ENCODE measurements at regions not wholly inside any gene's neighbourhood (a gene's known extent, or its start where the extent isn't known, plus 50 kb on each side); places are given as distances from the start of the nearest gene placed in this dataset.

DNA sequence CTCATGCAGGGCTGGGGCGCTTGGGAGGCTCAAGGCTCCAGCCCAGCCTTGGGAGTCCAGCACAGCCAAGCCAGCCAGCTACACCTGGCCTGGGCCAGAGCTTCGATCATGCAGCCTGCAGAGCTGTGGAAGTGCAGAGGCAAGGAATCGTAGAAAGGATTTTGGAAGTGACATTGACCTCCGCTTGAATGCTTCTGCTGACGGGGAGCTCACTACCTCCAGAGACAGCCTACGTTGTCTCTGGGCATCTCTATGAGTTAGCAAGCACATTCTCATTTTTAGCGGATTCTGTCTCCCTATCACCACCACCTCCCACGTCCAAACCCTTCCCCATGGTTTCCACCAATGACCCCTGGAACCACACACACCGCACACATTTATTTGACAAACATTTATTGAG lies 88.5 kb downstream of the MICALL2 start:
- H3K27ac Mint-ChIP-seq, result no peak overlapping the region
- H3K4me3 Mint-ChIP-seq, result no peak overlapping the region
- peaks cover 3% of the 10 kb centered on the region for H3K9me3 Mint-ChIP-seq
- no peaks in the 10 kb centered on the region for H3K4me1 Mint-ChIP-seq
- H3K27me3 Mint-ChIP-seq, result peaks cover 26% of the 10 kb centered on the region
- no peaks in the 10 kb centered on the region for H3K36me3 Mint-ChIP-seq
- DNase-seq (ENCODE audit: low spot score in 2 of 2) (no peak), ATAC-seq (ENCODE audit: low read depth) (no peak)

- Mint-ChIP-seq H3K9me3 (no peaks in the 10 kb centered on the region), H3K27ac (no peak overlapping the region), H3K36me3 (no peaks in the 10 kb centered on the region), H3K4me3 (no peak overlapping the region), H3K27me3 (peaks cover 25% of the 10 kb centered on the region), H3K4me1 (no peaks in the 10 kb centered on the region)
- no peak for DNase-seq (ENCODE audit: low spot score in 2 of 2)
- no peak for ATAC-seq (ENCODE audit: low read depth)
Measured at GRCh38 chr7:1372063-1372462, 87.2 kb downstream of the MICALL2 start.

- Mint-ChIP-seq H3K9me3 (no peaks in the 10 kb centered on the region), H3K4me3 (no peak overlapping the region), H3K27ac (no peak overlapping the region), H3K36me3 (no peaks in the 10 kb centered on the region), H3K4me1 (no peaks in the 10 kb centered on the region), H3K27me3 (peaks cover 24% of the 10 kb centered on the region)
- DNase-seq (ENCODE audit: low spot score in 2 of 2) (no peak), ATAC-seq (ENCODE audit: low read depth) (no peak)
Measured at GRCh38 chr7:1372671-1373379, 86.4 kb downstream of the MICALL2 start.

- Mint-ChIP-seq H3K4me1 (no peaks in the 10 kb centered on the region), H3K9me3 (no peaks in the 10 kb centered on the region), H3K27me3 (peaks cover 10% of the 10 kb centered on the region), H3K36me3 (no peaks in the 10 kb centered on the region), H3K4me3 (no peak overlapping the region), H3K27ac (no peak overlapping the region)
- DNase-seq (ENCODE audit: low spot score in 2 of 2) (no peak), ATAC-seq (ENCODE audit: low read depth) (no peak)
Measured at GRCh38 chr7:1377111-1377909, 82.0 kb downstream of the MICALL2 start.

DNA sequence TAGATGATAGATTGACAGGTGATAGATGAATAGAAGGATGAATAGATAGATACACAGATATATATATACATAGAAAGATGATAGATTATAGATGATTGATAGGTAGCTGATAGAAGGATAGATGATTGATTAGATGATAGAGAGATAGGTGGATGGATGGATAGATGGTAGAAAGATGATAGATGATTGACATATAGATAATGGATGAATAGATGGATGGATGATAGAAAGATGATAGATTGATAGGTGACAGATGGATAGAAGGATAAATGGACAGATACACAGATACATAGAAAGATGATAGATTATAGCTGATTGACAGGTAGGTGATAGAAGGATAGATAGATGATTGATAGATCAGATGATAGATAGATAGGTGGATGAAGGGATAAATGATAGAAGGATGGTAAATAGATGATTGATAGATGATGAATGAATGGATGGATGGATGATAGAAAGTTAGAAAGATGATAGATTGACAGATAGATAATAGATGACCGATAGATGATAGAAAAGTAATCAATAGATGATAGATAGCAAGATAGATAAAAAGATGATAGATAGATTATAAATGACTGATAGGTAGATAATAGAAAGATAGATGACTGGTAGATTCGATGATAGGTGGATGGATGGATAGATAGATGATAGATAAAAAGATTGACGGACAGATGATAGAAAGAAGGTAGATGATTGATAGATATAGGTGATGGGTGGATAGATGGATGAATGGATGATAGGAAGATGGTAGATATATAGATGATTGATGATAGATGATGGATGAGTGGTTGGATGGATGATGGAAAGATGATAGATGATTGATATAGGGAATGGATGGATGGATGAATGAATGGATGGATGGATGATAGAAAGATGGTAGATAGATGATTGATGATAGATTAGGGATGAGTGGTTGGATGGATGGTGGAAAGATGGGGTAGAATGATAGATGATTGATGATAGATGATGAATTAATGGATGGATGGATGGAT lies 80.4 kb downstream of the MICALL2 start:
- no peaks in the 10 kb centered on the region for H3K4me1 Mint-ChIP-seq
- DNase-seq (ENCODE audit: low spot score in 2 of 2) (no peak), ATAC-seq (ENCODE audit: low read depth) (no peak)
- no peaks in the 10 kb centered on the region for H3K36me3 Mint-ChIP-seq
- peaks cover 3% of the 10 kb centered on the region for H3K27me3 Mint-ChIP-seq
- H3K9me3 Mint-ChIP-seq, result no peaks in the 10 kb centered on the region
- no peak overlapping the region for H3K4me3 Mint-ChIP-seq
- no peak overlapping the region for H3K27ac Mint-ChIP-seq

DNA sequence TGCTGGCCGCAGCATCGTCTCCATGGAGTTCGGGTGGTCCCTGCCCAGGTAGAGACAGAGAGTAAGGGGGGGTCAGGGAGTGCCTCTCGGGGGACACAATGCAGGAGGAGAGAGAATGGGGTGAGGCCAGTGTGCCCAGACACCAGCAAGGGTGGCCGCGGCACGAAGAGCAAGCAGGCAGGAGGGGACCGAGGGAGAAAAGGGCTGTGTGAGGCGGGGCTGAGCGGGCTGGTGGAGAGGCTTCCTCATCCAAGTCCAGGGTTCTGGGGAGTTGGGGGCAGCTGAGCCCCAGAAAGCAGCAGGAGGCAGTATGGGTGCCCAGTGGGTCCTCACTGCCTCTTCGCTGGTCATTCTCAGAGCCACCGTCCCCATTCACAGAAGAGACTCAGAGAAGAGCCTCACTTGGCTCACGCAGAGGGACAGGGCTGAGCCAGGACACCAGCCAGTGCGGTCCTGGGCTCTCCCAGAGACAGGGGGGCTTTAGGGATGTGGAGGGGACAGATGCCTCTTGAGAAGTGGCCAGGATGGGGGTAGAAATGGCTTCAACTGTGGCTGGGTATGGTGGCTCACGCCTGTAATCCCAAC lies 78.9 kb downstream of the MICALL2 start:
- Mint-ChIP-seq H3K27ac (no peak overlapping the region), H3K4me3 (no peak overlapping the region), H3K36me3 (peaks cover 4% of the 10 kb centered on the region), H3K27me3 (peaks cover 10% of the 10 kb centered on the region), H3K4me1 (peaks cover 3% of the 10 kb centered on the region), H3K9me3 (peaks cover 6% of the 10 kb centered on the region)
- DNase-seq (ENCODE audit: low spot score in 2 of 2), result no peak
- no peak for ATAC-seq (ENCODE audit: low read depth)

- peaks cover 10% of the 10 kb centered on the region for H3K27me3 Mint-ChIP-seq
- H3K9me3 Mint-ChIP-seq, result peaks cover 6% of the 10 kb centered on the region
- peaks cover 3% of the 10 kb centered on the region for H3K4me1 Mint-ChIP-seq
- ATAC-seq (ENCODE audit: low read depth) (no peak), DNase-seq (ENCODE audit: low spot score in 2 of 2) (no peak)
- H3K27ac Mint-ChIP-seq, result no peak overlapping the region
- peaks cover 4% of the 10 kb centered on the region for H3K36me3 Mint-ChIP-seq
- no peak overlapping the region for H3K4me3 Mint-ChIP-seq
Measured at GRCh38 chr7:1380821-1381580, 78.3 kb downstream of the MICALL2 start.

DNA sequence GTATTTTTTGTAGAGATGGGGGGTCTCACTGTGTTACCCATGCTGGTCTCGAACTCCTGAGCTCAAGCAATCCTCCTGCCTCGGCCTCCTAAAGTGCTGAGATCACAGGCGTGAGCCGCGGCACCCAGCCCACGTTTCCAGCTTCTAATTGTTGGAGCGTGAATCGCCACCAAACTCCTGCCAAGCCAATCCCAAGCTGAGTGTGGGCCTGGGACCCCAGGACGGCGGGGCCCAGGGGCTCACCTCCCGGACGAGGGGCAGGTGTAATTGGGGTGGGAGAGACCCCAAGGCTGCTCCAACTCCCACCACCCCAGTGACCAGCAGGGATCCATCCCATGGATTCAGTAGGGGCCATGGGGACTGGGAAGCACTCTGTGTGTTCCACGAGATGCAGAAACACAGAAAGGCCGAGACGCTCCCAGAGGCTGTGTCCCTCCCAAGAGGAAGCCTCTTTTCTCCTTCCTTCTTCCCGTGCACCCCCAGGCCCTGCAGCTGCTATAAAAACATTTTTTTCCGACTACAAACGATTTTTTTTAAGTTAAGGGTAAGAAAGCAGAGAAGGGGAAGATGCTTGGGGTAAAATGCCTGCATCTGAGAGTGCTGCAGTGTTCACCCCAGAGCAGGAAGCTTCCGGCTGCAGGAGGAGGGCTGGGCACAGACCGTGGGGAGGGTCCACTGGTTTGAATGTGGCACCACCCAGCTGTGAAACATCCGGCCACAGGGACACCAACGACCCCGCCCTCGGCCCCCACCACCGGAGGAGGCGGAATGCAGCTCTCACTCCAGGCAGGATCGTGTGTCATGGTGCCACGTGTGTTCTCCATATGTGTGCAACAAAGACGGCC lies 76.5 kb downstream of the MICALL2 start:
- no peak for DNase-seq (ENCODE audit: low spot score in 2 of 2)
- no peak for ATAC-seq (ENCODE audit: low read depth)
- Mint-ChIP-seq H3K4me1 (peaks cover 3% of the 10 kb centered on the region), H3K9me3 (peaks cover 6% of the 10 kb centered on the region), H3K4me3 (no peak overlapping the region), H3K36me3 (peaks cover 4% of the 10 kb centered on the region), H3K27ac (no peak overlapping the region), H3K27me3 (peaks cover 12% of the 10 kb centered on the region)

DNA sequence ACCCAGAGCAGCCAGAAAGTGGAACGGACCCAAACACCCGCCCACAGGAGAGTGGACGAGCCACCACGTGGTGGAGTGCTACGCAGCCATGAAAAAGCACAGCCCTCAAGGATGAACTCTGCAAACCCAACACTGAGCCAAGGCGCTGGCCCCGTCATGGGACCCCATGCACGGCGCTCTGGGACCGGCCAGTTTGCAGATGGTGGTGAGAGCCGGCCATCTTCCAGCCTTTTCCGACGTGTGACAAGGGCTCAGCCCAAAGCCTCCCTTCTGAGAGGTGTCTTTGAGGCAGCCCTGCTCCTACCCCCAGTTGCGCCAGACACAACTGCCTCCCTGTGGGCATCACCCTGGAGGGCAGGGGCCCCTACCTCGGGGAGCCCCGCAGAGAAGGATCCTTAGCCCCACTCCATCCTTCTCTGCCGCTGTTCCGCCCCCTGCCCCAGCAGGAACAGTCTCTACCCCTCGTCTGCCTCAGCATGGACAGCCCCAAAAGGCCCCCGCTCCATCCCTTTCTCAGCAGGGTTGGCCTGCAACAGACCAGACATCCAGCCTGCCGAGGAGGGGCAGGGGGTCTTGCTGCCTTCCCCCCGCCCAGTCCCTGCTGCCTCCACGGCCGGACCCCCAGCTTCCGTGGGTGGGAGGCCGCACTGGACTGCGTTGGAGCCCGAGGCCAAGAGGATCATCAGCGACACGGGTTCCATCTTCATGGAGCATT lies 75.7 kb downstream of the MICALL2 start:
- peaks cover 3% of the 10 kb centered on the region for H3K4me1 Mint-ChIP-seq
- ATAC-seq (ENCODE audit: low read depth) (no peak), DNase-seq (ENCODE audit: low spot score in 2 of 2) (no peak)
- peaks cover 6% of the 10 kb centered on the region for H3K9me3 Mint-ChIP-seq
- H3K27me3 Mint-ChIP-seq, result peaks cover 13% of the 10 kb centered on the region
- no peak overlapping the region for H3K4me3 Mint-ChIP-seq
- no peak overlapping the region for H3K27ac Mint-ChIP-seq
- peaks cover 4% of the 10 kb centered on the region for H3K36me3 Mint-ChIP-seq

DNA sequence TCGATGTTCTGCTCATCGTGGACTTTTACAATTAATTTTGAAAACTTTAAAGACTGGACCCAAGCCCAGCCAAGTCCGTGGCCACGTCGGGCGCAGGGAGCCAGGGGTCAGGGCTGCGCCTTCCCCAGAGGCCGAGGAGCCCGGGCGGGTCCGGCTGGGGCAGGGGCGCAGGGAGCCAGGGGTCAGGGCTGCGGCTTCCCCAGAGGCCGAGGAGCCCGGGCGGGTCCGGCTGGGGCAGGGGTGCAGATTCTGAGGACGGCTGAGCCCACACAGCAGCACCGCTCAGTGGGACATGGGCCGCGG lies 75.2 kb downstream of the MICALL2 start:
- Mint-ChIP-seq H3K27me3 (peaks cover 16% of the 10 kb centered on the region), H3K4me1 (peaks cover 3% of the 10 kb centered on the region), H3K36me3 (peaks cover 4% of the 10 kb centered on the region), H3K4me3 (no peak overlapping the region), H3K27ac (no peak overlapping the region), H3K9me3 (peaks cover 6% of the 10 kb centered on the region)
- ATAC-seq (ENCODE audit: low read depth) (no peak), DNase-seq (ENCODE audit: low spot score in 2 of 2) (no peak)
